ENCODE measurements at regions not wholly inside any gene's neighbourhood (a gene's known extent, or its start where the extent isn't known, plus 50 kb on each side); places are given as distances from the start of the nearest gene placed in this dataset.

- no peaks in the 10 kb centered on the region for H3K27me3 ChIP-seq
- no peaks in the 10 kb centered on the region for H3K9me3 ChIP-seq
- H3K4me1 ChIP-seq, result no peaks in the 10 kb centered on the region
- ATAC-seq (no peak), FAIRE-seq (no peak), DNase-seq (no peak)
- no peaks in the 10 kb centered on the region for H3K36me3 ChIP-seq
- WGBS, 2 donors, result 82 to 88% methylated on average over 6 of the region's 6 CpGs
- H3K4me3 ChIP-seq, result no peak overlapping the region
- intact Hi-C loops (cut with DNase I), result no loop called here
- no peak overlapping the region for H3K27ac ChIP-seq
- TF ChIP-seq, protein P1, sequence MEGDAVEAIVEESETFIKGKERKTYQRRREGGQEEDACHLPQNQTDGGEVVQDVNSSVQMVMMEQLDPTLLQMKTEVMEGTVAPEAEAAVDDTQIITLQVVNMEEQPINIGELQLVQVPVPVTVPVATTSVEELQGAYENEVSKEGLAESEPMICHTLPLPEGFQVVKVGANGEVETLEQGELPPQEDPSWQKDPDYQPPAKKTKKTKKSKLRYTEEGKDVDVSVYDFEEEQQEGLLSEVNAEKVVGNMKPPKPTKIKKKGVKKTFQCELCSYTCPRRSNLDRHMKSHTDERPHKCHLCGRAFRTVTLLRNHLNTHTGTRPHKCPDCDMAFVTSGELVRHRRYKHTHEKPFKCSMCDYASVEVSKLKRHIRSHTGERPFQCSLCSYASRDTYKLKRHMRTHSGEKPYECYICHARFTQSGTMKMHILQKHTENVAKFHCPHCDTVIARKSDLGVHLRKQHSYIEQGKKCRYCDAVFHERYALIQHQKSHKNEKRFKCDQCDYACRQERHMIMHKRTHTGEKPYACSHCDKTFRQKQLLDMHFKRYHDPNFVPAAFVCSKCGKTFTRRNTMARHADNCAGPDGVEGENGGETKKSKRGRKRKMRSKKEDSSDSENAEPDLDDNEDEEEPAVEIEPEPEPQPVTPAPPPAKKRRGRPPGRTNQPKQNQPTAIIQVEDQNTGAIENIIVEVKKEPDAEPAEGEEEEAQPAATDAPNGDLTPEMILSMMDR (IDR thresholded peaks at IDR 0.05), result no peak
Observed at GRCh38 chr17:69709441-69709840, 294.9 kb downstream of the MAP2K6 start.

DNA sequence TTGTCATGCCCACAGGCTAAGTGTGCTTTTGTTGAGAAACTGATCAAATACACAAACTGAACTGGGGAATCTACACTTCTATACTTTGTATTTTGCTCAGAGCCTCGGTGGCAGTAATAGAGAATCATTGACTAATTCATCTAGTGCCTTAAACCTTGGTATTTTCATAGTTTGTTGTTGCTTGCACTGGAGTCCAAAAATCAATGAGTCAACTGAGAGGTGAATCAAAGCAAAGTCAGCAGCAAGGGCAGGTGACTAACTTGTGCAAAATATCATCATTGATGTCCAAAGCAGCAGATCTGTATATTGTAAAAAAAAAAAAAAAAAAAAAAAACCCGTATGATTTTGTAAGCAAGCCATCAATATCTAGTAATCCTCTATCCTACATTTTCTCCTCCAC lies 296.4 kb downstream of the MAP2K6 start:
- H3K4me3 ChIP-seq, result no peak overlapping the region
- TF ChIP-seq, protein P1 (IDR thresholded peaks at IDR 0.05), result no peak
- intact Hi-C loops (cut with DNase I), result no loop called here
- DNase-seq (no peak), ATAC-seq (no peak), FAIRE-seq (no peak)
- H3K36me3 ChIP-seq, result no peaks in the 10 kb centered on the region
- no peaks in the 10 kb centered on the region for H3K4me1 ChIP-seq
- no peaks in the 10 kb centered on the region for H3K27me3 ChIP-seq
- no peaks in the 10 kb centered on the region for H3K9me3 ChIP-seq
- 46 to 55% methylated on average over 2 of the region's 2 CpGs for WGBS, 2 donors
- H3K27ac ChIP-seq, result no peak overlapping the region

DNA sequence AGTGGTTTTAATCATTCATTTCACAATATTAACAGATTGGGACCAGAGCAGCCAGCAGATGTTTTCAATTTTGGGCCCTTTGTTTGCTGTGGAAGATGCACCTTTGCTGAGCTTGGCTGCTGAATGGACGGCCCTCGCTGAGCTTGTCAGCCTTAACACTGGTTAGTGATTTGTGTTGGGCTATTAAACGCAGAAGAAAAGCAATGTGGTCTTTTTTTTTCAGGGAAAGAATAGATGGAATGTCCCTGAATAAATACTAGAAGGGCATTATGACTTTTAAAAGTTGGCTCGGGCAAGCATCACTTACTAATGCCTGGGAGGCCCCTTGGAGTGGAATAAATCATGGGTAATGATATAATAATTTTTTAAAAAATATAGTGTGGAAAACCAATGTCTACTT lies 297.0 kb downstream of the MAP2K6 start:
- Histone ChIP-seq H3K36me3 (no peaks in the 10 kb centered on the region), H3K4me1 (peaks cover 0 to 5% (median under 1%) of the 10 kb centered on the region in 3 donors), H3K27ac (no peak overlapping the region), H3K4me3 (no peak overlapping the region), H3K27me3 (no peaks in the 10 kb centered on the region), H3K9me3 (no peaks in the 10 kb centered on the region)
- intact Hi-C loops (cut with DNase I), result no loop called here
- FAIRE-seq (no peak), ATAC-seq (no peak), DNase-seq (no peak)
- WGBS, 2 donors, result 63 to 69% methylated on average over 4 of the region's 4 CpGs
- TF ChIP-seq, protein P1 (IDR thresholded peaks at IDR 0.05), result no peak

DNA sequence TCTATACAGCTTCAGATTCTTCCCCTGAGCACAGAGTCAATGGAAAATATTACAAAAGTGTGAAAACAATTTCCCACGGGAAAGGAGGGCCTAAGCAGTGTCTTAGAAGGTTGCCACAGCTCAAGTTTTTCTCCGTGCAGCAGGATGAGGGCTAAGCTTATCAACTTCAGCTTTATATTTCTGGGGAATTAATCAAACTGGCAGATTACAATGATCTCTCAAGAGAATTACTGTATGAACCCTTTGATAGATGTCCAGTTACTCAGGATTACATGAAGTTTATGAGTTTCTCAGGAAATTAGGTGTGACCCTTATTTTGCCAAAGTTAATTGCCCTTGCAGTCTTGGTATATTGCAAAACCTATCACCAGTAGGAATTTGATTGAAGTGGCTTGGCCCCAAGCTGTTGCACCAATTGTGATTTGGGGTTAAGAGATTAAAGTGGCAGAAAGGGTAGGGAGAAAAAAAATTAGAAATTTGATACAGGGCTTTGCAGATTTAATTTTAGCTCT lies 298.4 kb downstream of the MAP2K6 start:
- 57 to 61% methylated on average over 2 of the region's 2 CpGs for WGBS, 2 donors
- FAIRE-seq, result no peak
- intact Hi-C loops (cut with DNase I), result no loop called here
- Histone ChIP-seq H3K27me3 (no peaks in the 10 kb centered on the region), H3K27ac (no peak overlapping the region), H3K4me1 (peaks cover 0 to 18% (median 13%) of the 10 kb centered on the region in 3 donors), H3K9me3 (no peaks in the 10 kb centered on the region), H3K4me3 (no peak overlapping the region), H3K36me3 (no peaks in the 10 kb centered on the region)
- TF ChIP-seq, protein P1 (IDR thresholded peaks at IDR 0.05), result no peak
- no peak for DNase-seq
- no peak for ATAC-seq

- Histone ChIP-seq H3K36me3 (no peaks in the 10 kb centered on the region), H3K4me1 (peaks cover 0 to 24% (median 15%) of the 10 kb centered on the region in 3 donors), H3K27me3 (no peaks in the 10 kb centered on the region), H3K4me3 (no peak overlapping the region), H3K9me3 (no peaks in the 10 kb centered on the region), H3K27ac (no peak overlapping the region)
- DNase-seq (no peak), FAIRE-seq (no peak), ATAC-seq (no peak)
- whole genome bisulfite sequencing, 2 donors, result 85 to 93% methylated on average over 4 of the region's 4 CpGs
- intact Hi-C loops (cut with DNase I), result no loop called here
- TF ChIP-seq, protein P1 (IDR thresholded peaks at IDR 0.05), result no peak
Observed at GRCh38 chr17:69713815-69714214, 299.3 kb downstream of the MAP2K6 start.
